HG03469 (cell line): ENCODE measurements at regions not wholly inside any gene's neighbourhood (a gene's known extent, or its start where the extent isn't known, plus 50 kb on each side); places are given as distances from the start of the nearest gene placed in this dataset.

ENCODE experiments used
- ATAC-seq: cut with Tn5 transposase; IDR thresholded peaks from one replicate; pipeline ENCODE4 v1.9.1; 2021; ENCODE audit warnings: mild to moderate bottlenecking, moderate library complexity, moderate number of reproducible peaks; ENCODE audit not compliant: unreplicated experiment

DNA sequence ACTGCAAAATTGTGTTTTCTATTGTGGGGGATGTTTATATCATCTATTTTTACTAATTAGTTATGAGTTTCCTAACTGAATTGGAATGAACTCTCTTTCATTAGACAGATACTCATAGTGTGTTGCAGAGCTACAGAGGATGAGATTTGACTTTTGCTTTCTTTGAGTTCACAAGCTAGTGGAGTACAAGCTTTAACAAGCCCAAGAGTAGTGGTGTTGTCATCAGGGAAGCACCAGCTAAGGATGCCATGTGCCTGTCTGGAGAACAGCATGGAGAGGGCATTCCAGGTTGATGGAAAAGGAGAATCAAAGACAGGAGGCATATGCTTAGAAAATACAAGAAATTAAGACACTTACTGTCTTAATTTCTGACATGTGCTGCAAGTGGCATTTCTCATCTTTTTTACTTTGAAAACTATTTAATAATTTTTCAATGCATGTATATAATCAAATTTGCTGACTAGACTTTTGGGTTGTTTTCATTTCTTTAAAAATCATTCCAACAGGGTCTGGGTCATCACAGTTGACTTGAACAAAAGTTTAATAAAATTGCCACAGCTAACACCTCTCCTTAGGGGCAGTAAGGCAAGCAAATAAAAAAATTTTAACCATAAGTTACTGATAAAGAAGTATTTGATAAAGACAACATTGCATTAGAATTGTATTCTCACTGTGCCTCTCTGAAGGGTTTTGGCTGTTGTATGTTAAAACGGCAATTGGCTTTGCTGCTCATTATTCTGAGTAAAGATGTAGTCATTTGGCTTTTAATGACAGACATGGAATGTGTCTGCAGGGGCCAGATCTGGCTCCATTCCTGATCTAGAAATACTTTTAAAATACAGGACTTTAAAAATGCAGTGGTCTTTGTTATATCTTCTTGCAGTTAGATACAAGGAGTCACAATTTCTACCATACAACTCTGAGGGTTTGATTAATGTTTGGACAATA is 323.7 kb upstream of the CDH11 start:
- no peak for ATAC-seq

DNA sequence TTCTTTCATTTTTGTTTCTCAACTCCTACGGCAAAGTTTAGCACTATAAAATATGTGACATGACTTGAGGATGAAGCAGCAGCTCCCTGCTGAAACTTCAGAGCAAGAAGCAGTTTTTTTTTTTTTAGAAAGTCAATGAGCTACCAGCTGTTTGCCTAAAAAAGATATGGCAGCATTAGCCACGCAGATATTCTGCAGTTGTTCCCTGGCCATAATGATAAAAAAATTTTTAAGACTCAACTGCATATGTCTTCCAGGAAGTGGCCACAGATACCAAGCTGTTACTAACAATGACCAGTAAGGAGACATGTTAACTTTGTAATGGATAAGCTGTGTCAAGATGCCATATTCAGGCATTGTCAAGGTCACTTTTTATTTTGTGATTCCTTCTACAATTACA is 319.6 kb upstream of the CDH11 start:
- ATAC-seq: no peak

DNA sequence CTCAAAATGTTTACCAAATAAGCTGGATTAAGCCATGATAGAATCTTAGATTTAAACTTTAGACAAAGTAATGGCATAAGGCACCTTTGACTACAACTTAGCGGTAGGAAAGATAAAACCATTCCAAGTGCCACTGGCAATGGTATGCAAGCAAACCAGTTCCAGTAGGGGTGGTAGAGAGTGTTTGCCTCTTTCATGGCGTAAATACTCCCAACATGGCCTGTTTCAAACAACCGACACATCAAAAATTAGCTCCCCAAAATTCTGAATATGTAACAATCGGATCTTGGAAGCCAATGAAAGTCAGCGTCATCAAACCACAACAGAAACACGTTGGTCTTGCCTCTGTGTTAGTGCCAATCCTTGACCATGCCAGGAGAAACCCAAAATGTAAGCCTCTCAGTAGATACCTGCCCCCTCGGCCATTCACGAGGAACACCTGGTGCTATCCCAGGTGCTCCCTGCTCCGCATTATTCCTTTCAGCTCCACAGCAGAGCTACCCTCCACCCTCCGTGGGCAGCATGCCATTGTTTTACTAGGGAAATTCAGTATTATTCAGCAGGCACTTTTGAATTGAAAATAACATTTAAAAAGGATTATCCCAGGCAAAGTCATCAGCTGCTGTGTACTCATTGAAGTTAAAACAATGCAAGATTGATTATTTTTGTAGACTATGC is 307.8 kb upstream of the CDH11 start:
- no peak for ATAC-seq

DNA sequence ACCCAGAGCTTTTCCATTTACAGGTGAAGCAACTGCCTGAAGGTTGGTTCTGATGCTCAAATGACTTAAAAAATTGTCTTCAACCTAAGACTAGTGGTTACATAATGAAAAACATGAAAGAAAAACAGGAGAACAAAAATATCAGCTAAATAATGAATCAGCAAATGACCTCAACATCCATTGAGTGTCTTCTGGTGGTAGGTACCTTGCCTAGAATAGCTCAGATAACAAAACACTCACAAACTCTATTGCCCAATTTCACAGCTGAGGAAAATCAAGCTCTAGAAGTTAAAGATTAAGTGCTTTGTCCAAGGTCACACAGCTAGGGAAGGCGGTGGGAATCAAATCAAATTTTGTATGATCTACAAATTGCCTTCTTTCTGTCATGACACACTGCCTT is 304.6 kb upstream of the CDH11 start:
- ATAC-seq: no peak

DNA sequence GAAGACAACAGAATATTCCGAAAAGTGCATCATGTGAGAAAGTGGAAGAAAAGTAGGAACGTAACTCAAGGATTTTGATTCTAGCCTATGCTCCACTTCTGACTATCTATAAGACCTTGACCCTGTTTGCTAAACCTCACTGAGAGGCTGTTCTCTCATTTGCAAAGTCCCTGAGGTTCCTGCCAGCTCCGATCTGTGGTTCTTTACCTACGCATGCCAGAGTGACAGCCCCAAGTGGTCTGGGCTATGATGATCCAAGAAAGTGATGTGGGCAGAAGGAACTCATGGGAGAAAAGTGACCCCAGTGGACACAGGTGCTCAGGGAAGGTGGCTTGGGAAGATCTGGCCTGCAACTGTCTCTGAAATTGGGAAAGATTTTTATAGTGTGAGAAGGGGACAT is 301.1 kb upstream of the CDH11 start:
- ATAC-seq: no peak

DNA sequence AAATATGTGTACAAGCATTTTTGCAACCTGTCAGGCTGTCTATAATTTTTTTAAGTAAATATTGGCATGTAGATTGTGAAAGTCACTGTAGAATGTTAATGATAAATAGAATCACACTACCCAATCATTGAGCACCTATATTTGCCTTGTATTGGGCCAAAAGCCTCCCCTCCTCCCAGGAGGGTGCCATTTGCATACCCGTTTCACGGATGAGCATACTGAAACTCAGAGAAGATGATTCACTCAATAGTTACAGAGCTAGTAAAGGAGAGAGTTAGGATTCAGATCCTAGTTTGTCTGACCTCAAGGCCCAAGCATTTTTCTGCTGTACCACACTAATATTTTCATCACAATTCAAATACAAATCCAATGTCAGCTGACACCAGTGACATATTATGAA is 299.7 kb upstream of the CDH11 start:
- ATAC-seq: no peak

DNA sequence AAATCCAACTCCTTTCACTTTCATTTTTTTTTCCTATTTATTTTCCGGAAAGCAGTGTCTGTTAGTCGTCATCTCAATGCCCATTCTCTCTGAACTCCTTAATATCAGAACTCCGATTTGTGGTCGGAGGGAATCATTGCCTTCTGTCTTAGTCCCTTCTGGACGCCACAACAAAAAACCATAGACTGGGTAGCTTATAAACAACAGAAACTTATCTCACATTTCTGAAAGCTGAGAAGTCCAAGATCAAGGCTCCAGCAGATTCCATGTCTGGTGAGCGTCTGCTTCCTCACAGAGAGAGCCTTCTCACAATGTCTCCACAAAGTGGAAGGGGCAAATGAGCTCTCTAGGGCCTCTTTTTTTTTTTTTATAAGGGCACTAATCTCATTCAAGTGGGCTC is 296.6 kb upstream of the CDH11 start:
- no peak for ATAC-seq

DNA sequence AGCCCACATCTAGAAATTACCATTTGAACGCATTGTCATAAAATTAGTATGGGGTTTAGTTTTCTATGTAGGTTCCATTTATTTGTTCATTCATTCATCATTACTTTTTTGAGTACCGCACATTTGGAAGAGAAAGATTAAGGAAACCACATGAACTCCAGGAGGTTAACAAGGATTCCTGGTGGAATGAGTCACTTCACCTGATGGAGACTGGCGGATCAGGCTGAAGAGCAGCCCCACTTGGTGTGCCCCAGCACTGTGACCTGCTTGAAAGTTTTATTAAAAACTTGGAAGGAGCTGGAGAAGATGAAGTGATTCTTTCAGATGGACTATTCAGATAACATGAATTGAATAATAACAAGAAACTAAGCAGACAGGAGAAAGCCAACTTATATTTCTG is 293.6 kb upstream of the CDH11 start:
- no peak for ATAC-seq

DNA sequence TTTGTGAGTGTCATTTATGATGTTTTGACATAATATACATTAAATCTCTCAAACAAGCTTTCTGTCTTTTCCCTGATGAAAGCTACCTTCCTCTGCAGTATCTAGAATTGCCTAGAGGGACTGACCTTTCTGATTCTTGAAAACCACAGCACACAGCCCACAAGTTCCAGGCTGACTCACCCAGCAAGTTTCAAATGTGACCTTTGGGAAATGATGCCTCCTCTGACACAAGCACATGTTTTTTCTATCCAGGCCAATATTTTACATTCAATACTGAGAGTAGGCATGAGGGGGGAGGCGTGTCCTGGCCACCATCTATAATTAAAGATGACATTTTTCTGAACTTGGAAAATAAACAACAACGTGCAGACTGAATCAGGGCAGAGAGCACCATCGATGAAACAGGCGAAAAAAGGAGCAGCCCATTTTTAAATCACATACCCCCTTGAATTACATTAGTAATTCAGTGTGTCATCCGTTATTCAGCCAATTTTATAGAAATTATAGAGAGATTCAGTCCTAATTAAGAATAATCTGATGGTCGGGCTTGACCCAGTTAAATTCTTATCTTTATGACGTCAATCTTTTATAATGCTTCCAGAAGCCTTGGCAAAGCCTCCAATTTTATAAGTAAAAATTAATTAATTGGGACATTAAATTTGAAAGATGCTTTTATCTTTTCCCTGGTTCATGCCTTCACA is 292.6 kb upstream of the CDH11 start:
- ATAC-seq: no peak

DNA sequence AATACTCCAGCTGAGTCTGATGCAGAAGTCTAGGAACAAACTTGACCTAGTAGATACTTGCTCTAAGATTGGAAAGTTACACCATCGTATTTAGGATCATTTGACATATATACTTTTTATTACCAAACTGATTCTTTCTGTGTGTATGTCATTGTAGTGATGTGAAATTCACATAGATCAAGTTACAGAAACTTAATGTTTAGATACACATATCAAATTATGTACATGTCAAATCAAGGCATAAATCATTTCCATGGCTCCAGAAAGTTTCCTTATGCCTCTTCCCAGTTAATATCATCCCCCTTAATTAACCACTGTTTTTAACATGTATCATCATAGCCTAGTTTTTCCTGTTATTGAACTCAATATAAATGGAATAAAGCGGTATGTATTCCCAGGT is 292.0 kb upstream of the CDH11 start:
- ATAC-seq: no peak

DNA sequence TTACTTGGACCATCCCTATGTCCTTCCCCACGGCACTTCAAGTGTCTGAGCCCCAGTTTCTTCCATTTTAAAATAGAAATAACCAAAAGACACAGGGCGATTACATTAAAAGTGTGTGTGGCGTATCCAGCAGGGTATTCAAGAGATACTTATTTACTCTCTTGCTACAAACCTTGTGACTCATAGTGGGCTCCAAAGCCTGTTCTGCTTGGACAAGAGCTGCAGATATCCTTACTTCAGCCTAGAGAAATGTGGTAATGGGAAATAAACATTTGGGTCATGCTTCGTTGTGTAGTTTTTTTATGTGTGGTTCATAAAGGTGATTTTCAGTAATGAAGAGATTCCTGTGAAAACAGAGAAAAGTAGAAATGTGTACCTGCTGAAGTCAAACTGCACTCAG is 288.9 kb upstream of the CDH11 start:
- no peak for ATAC-seq

DNA sequence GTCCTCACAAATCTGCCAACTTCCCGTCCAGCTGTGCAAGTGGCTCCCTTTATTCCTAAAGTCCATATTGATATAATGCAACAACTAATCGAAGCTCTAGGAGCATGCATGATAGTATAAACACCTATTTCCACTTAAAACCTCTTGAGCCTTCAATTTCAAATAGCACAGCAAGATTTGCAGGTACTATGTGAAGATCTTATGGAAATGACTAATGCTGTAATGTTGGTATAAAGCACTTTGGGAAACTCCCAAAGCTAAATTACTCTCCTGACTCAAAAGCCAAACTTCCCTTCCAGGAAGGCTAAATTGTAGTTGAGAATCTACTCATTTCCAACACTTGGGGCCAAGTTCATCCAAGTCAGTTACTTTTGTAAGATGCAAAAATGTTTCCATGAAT is 287.6 kb upstream of the CDH11 start:
- ATAC-seq: no peak

DNA sequence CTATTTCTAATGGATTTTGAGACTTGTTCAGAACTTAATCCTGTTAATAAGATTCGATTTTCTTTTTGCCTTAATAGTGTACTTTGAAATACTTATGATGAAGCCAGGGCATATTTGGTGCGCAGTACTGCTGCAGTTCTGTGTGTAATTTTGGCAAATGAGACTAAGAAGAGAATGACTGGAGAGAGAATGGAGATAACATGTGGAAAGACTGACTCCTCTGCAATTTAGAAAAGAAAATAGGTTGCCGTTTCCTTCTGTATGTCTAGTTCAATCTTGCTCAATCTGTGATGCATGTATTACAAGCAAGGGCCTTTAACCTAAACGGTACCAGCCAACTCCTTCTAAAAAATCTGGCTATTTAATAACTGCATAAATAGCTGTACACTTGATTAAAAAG is 285.1 kb upstream of the CDH11 start:
- ATAC-seq: no peak

DNA sequence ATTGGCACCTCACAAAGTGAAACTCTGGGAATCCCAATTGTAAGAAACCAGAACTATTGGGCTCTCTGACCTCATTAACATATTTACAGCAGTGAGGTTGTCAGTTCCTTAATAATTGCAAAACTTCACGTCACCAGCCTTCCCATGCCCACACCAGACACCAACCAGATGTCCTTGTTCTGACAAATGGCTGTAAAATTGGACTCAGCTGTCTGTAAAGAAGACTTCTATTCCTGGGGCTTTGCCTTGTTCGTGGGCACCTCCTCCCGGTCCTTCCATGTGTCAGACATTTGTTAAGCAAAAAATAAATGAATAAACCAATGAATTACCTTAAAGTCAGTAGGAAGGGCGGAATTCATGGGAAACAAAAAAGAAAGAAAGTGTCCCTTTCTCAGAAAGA is 284.3 kb upstream of the CDH11 start:
- ATAC-seq: no peak

DNA sequence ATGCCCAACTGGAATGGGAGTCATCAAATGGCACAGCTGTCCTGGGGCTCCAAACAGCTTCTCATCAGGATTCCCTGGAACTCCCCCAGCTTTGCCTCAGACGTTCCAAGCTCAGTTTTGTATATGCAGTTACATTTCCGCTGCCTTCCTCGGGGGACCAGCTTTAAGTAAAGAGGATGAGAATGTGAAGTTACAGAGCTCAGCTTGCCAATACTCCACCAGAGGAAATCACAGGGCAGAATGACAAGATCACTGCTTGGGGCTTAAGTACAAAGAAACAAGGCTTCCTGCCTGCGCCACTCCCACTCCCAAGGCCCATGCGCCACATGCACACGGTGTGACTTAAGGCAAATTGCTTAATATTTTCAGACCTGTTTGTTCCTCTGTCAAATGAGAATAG is 272.4 kb upstream of the CDH11 start:
- no peak for ATAC-seq

DNA sequence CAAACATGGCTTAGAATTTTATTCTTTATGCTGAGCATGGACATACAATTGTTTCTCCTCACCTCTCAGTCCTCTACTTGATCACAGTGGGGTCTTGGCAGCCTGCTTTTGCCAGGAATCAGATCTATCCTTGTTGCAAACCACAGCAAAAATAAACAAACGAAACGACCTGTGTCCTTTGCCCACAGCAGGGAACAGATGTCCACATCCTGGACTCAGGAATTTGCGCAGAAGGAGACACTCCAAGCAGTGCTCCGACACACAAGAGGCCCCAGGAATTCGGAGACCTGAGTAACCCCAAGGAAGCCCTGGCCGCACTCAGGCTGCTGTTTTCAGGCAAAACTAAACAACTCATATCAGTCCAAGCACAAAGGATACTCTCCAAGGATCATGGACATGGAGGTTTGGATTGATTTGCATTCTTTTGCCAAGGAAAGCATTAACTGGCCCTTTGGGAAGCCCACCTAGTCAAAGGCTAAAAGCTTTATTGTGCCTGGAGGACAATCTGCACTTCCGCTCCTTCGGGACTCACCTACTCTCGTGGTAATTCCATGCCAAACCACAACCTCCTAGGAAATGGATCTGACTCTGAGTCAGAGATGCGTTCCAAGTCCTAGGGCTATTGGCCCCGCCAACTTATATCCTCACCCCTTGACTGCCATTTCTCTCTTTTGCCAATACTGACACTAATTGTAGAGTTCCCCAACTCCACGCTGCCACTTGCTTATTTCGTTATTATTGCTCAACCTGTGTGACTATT is 271.1 kb upstream of the CDH11 start:
- ATAC-seq: no peak

DNA sequence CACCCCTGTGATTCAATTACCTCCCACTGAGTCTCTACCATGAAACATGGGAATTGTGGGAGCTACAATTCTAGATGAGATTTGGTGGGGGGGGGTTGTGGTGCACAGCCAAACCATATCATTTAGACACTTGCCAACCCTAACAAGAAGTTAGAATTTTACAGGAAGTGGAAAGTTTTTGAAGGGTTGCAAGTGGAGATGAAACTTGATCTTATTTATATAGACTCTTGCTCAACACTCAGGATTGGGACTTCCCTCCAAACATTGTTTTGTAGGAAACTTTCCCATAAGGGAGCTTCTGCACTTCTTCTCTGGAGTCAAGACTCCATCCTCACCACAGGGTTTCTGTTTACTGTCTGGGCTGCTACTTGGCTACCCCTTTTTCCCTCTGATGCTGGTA is 266.7 kb upstream of the CDH11 start:
- ATAC-seq: no peak

DNA sequence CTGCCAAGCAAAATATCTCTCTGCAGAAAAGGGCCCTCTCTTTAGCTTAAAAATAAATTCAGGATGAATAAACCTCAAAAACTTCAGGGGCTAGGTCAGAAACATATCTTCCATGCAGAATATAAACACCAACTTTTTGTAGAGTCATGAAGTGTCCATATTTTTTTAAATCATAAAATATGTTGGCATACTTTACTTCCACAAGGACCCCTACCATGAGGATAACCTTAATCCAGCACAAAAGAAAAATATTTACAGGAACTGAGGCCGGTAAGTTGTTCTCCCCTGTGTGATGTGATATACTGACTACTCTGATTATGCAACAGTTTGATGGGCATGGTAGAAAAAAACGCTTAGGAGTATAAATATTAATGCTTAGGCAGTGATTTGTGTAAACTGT is 264.8 kb upstream of the CDH11 start:
- ATAC-seq: no peak

DNA sequence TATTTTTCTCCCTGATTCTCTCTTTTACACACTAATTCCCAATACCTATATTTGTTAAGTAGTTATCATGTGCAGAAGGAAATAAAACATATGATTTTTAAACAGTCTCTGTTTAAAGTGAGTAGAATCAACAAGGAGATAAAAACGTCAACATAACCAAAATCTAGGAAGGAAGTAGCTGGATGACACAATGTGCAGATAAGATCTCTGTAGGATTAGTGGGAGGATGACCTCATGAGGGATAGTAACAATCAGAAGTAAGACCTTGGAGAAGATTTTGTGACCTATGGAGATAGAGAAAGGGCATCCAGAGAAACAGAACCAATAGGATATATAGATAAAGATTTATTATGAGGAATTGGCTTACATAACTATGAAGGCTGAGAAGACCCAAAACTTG is 262.6 kb upstream of the CDH11 start:
- ATAC-seq: no peak

DNA sequence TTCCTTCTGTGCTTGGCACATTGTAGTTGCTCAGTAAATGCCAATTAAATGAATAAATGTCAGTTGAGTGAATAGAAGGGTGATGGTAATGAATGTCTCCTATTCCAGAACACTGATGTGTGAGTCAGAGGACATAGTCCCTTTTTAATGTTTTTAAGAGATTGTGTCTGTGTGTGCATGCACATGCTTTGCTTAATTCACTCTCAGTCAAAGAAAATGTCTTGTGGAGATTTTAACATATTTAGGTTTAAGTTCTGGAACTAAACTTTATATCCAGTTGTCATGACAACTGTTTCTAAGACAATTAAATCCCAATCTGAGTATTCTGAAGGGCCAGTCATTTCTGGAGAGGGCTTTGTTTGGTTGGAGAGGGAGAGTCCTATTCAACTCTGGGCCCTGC is 255.3 kb upstream of the CDH11 start:
- ATAC-seq: no peak

DNA sequence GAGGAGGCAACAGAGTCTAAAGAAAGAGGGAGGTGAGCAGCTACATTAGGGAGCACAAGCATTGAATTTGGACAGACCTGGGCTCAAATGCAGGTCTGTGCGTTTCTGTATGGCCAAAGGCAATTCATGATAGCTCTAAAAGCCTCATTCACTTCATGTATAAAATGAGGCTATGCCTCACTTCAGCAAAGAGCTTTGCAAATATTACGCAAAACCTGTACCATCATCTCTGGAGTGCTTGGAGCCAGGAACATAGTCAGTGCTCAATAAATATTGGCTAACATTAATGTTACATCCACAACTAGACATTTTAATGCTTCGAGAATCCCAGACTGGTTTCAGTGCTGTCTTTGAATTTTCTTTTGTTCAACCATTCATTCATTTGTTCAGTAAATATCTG is 254.7 kb upstream of the CDH11 start:
- no peak for ATAC-seq
